Epithelial cell of esophagus (primary cell): ENCODE measurements at regions not wholly inside any gene's neighbourhood (a gene's known extent, or its start where the extent isn't known, plus 50 kb on each side); places are given as distances from the start of the nearest gene placed in this dataset.
A peak's percentile ranks its signal among the peaks of the same experiment; 100 is the strongest.
"Not testable (repeated sequence)": the region's sequence is repeated elsewhere in the genome, so short reads cannot be mapped to it uniquely, and the experiment has no call there.

ENCODE experiments used
- DNase-seq: peaks from one replicate; pipeline ENCODE4 v3.0.0; 2010; ENCODE audit warnings: low read depth
- H3K4me3 ChIP-seq: 2 replicates; pipeline ENCODE4 v1.5.1; 2011; ENCODE audit warnings: mild to moderate bottlenecking, low read length, control low read depth
- CTCF ChIP-seq: IDR thresholded peaks from 2 replicates; pipeline ENCODE4 v1.5.1; 2011; ENCODE audit warnings: low read depth, mild to moderate bottlenecking, low read length, control low read depth, inconsistent platforms; ENCODE audit not compliant: insufficient read depth; ENCODE audit errors: missing control alignments

- TF ChIP-seq CTCF, result no peak
- DNase-seq, result no peak
- no peak overlapping the region for H3K4me3 ChIP-seq
Observed at GRCh38 chr9:31390403-31391025, 993.9 kb upstream of the ACO1 start.

- H3K4me3 ChIP-seq, result no peak overlapping the region
- DNase-seq, result no peak
- TF ChIP-seq CTCF, result no peak
Observed at GRCh38 chr9:31393240-31393639, 991.2 kb upstream of the ACO1 start.

GRCh38 chr9:31394015-31394473, 990.4 kb upstream of the ACO1 start:
- TF ChIP-seq CTCF, result no peak
- peak; percentile 77 for DNase-seq
- H3K4me3 ChIP-seq, result no peak overlapping the region

- H3K4me3 ChIP-seq, result no peak overlapping the region
- no peak for DNase-seq
- no peak for TF ChIP-seq CTCF
Observed at GRCh38 chr9:31412081-31412480, 972.4 kb upstream of the ACO1 start.

- H3K4me3 ChIP-seq, result no peak overlapping the region
- no peak for TF ChIP-seq CTCF
- DNase-seq, result no peak
Observed at GRCh38 chr9:31415164-31415563, 969.3 kb upstream of the ACO1 start.

- TF ChIP-seq CTCF, result no peak
- H3K4me3 ChIP-seq, result no peak overlapping the region
- no peak for DNase-seq
Observed at GRCh38 chr9:31418419-31418818, 966.0 kb upstream of the ACO1 start.

GRCh38 chr9:31443630-31444457, 940.6 kb upstream of the ACO1 start:
- DNase-seq, H3K4me3 ChIP-seq: not testable (repeated sequence)
